ENCODE measurements at regions not wholly inside any gene's neighbourhood (a gene's known extent, or its start where the extent isn't known, plus 50 kb on each side); places are given as distances from the start of the nearest gene placed in this dataset.

GRCh38 chr2:71976685-71977084 lies 171.0 kb downstream of the CYP26B1 start:
- TF ChIP-seq CTCF (IDR thresholded peaks at IDR 0.05) (no peak), POLR2AphosphoS5 (IDR thresholded peaks at IDR 0.05) (no peak), POLR2A (IDR thresholded peaks at IDR 0.05) (no peak), EP300 (IDR thresholded peaks at IDR 0.05) (no peak)
